Progenitor cell of endocrine pancreas (in vitro differentiated cells): ENCODE measurements at regions not wholly inside any gene's neighbourhood (a gene's known extent, or its start where the extent isn't known, plus 50 kb on each side); places are given as distances from the start of the nearest gene placed in this dataset.

Experiments
- DNase-seq: peaks from one replicate; pipeline ENCODE4 v3.0.0; 2021; ENCODE audit warnings: low spot score; ENCODE audit not compliant: unreplicated experiment
- H3K27ac Mint-ChIP-seq: 2 replicates; pipeline ENCODE4 v1.8.0; 2021; ENCODE audit warnings: mild to moderate bottlenecking, moderate library complexity, mixed read lengths
- H3K27me3 Mint-ChIP-seq: 2 replicates; pipeline ENCODE4 v1.8.0; 2021; ENCODE audit warnings: mixed read lengths
- H3K36me3 Mint-ChIP-seq: 2 replicates; pipeline ENCODE4 v1.8.0; 2022; ENCODE audit warnings: mixed read lengths; ENCODE audit not compliant: insufficient read depth
- H3K4me1 Mint-ChIP-seq: 2 replicates; pipeline ENCODE4 v1.8.0; 2021; ENCODE audit warnings: low read depth, mixed read lengths
- H3K4me3 Mint-ChIP-seq: 2 replicates; pipeline ENCODE4 v1.8.0; 2021; ENCODE audit warnings: low read depth, mild to moderate bottlenecking, moderate library complexity, mixed read lengths
- H3K9me3 Mint-ChIP-seq: 2 replicates; pipeline ENCODE4 v1.8.0; 2021; ENCODE audit warnings: low read depth, mixed read lengths
- CTCF ChIP-seq: fragments of 200-600 bp; sonication (generic); IDR thresholded peaks from one replicate; pipeline ENCODE4 v1.5.0; 2021; ENCODE audit warnings: antibody characterized with exemption, mild to moderate bottlenecking; ENCODE audit not compliant: unreplicated experiment

DNA sequence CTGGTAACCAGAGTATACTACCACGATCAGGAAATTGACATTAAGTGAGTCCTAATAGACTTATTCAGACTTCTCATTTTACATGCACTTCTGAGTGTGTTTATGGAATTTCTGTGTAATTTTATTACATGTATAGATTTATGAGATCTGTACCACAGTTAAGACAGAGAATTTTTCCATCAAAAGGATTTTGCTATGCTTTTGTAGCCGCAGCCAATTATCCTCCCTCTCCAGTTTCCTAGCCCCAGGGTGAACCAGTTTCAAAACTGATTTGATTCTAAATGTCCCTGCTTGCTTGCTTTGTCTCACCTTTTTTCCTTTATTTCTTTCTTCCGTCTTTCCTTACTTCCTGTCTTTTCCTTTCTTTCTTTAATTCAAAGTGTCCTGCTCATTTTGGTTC is 661.2 kb upstream of the BCHE start:
- H3K27me3 Mint-ChIP-seq = no peaks in the 10 kb centered on the region
- no peaks in the 10 kb centered on the region for H3K36me3 Mint-ChIP-seq
- no peak for DNase-seq
- H3K4me3 Mint-ChIP-seq = no peak overlapping the region
- no peak overlapping the region for H3K27ac Mint-ChIP-seq
- H3K9me3 Mint-ChIP-seq = peaks cover 6% of the 10 kb centered on the region
- H3K4me1 Mint-ChIP-seq = no peaks in the 10 kb centered on the region
- TF ChIP-seq CTCF = no peak

DNA sequence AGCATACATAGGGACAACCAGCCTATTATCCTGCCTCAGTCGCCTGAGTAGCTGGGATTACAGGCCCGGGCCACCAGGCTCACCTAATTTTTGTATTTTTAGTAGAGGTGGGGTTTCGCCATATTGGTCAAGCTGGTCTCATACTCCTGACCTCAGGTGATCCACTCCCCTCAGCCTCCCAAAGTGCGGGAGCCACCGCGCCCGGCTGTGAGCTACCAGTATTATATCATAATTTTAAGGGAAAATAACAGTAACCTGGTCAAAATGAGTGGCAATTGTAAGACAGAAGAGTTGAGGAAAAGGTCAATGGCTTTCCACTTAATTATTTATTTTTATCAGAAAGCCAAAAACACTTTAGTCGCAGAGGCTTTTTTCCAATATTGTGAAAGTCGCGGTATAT is 652.6 kb upstream of the BCHE start:
- Mint-ChIP-seq H3K4me3 (no peak overlapping the region), H3K36me3 (no peaks in the 10 kb centered on the region), H3K9me3 (no peaks in the 10 kb centered on the region), H3K27me3 (no peaks in the 10 kb centered on the region), H3K27ac (no peak overlapping the region), H3K4me1 (no peaks in the 10 kb centered on the region)
- DNase-seq = no peak
- no peak for TF ChIP-seq CTCF

- Mint-ChIP-seq H3K9me3 (no peaks in the 10 kb centered on the region), H3K27me3 (no peaks in the 10 kb centered on the region), H3K27ac (no peak overlapping the region), H3K4me3 (no peak overlapping the region), H3K4me1 (no peaks in the 10 kb centered on the region), H3K36me3 (no peaks in the 10 kb centered on the region)
- no peak for DNase-seq
- TF ChIP-seq CTCF = no peak
Measured at GRCh38 chr3:166488977-166489672, 651.9 kb upstream of the BCHE start.

GRCh38 chr3:166484470-166484869 is 647.2 kb upstream of the BCHE start:
- Mint-ChIP-seq H3K27ac (no peak overlapping the region), H3K9me3 (peaks cover 14% of the 10 kb centered on the region), H3K4me1 (no peaks in the 10 kb centered on the region), H3K4me3 (no peak overlapping the region), H3K27me3 (no peaks in the 10 kb centered on the region), H3K36me3 (no peaks in the 10 kb centered on the region)
- TF ChIP-seq CTCF = no peak
- no peak for DNase-seq

- Mint-ChIP-seq H3K4me1 (no peaks in the 10 kb centered on the region), H3K27ac (no peak overlapping the region), H3K27me3 (no peaks in the 10 kb centered on the region), H3K9me3 (peaks cover 23% of the 10 kb centered on the region), H3K4me3 (no peak overlapping the region), H3K36me3 (no peaks in the 10 kb centered on the region)
- no peak for DNase-seq
- TF ChIP-seq CTCF = no peak
Measured at GRCh38 chr3:166481340-166481739, 644.1 kb upstream of the BCHE start.
